SU-DHL-6 (cell line): ENCODE measurements at regions not wholly inside any gene's neighbourhood (a gene's known extent, or its start where the extent isn't known, plus 50 kb on each side); places are given as distances from the start of the nearest gene placed in this dataset.

Source experiments
- EZH2phosphoT487 ChIP-seq: fragments of 200-600 bp; sonication (generic), shearing (Covaris generic); conservative IDR thresholded peaks from 2 replicates; pipeline ENCODE4 v1.6.1; 2018; ENCODE audit warnings: mild to moderate bottlenecking, antibody characterized with exemption, low read length, moderate library complexity, mixed read lengths
- TF ChIP-seq, protein P1 (sequence below): fragments of 200-600 bp; sonication (generic); IDR thresholded peaks from one replicate; pipeline ENCODE4 v1.5.1; 2017; ENCODE audit warnings: antibody characterized with exemption, mild to moderate bottlenecking, low read length, moderate library complexity; ENCODE audit not compliant: insufficient read depth, poor library complexity, severe bottlenecking

DNA sequence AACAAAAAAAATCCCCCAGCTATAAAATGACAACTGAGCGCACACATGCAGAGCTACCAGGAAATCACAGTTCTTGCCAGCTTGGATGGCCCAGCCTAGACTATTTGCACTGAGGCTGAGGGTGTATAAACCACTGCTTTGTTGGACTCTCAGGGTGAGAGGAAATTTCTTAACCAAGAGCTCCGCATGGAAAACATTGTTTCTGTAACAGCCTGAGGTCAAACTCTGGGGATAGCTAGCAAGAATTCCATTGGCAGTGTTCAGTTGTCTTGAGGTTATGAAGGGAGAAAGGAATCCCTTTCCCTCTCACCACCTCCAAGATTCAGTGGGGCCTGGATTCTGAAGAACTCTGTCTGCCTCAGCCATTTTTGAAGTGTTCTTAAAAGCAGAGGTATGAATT lies 360.0 kb downstream of the OSTF1 start:
- TF ChIP-seq, protein P1, sequence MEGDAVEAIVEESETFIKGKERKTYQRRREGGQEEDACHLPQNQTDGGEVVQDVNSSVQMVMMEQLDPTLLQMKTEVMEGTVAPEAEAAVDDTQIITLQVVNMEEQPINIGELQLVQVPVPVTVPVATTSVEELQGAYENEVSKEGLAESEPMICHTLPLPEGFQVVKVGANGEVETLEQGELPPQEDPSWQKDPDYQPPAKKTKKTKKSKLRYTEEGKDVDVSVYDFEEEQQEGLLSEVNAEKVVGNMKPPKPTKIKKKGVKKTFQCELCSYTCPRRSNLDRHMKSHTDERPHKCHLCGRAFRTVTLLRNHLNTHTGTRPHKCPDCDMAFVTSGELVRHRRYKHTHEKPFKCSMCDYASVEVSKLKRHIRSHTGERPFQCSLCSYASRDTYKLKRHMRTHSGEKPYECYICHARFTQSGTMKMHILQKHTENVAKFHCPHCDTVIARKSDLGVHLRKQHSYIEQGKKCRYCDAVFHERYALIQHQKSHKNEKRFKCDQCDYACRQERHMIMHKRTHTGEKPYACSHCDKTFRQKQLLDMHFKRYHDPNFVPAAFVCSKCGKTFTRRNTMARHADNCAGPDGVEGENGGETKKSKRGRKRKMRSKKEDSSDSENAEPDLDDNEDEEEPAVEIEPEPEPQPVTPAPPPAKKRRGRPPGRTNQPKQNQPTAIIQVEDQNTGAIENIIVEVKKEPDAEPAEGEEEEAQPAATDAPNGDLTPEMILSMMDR = no peak
- TF ChIP-seq EZH2phosphoT487 = no peak
